DMS153 treated with DMSO at 0.1 percent for 48 hours (cell line): ENCODE measurements at regions not wholly inside any gene's neighbourhood (a gene's known extent, or its start where the extent isn't known, plus 50 kb on each side); places are given as distances from the start of the nearest gene placed in this dataset.

Experiments used
- DNase-seq: peaks from one replicate; lab custom pipeline; 2025; ENCODE audit not compliant: unreplicated experiment; lab: John Stamatoyannopoulos, UW

GRCh38 chr11:120061036-120061760, 76.7 kb downstream of the TRIM29 start:
- DNase-seq = no peak

DNA sequence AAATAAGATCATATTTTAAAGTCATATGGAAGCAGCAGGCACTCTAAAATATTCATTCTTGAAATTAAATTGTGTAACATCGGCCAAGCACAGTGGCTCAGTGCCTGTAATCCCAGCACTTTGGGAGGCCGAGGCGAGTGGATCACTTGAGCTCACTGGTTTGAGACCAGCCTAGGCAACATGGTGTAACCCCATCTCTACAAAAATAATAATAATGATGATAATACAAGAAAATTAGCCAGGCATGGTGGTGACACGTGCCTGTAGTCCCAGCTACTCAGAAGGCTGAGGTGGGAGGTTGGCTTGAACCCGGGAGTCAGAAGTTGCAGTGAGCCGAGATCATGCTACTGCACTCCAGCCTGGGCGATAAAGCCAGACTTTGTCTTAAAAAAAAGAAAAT, 77.4 kb downstream of the TRIM29 start:
- DNase-seq = no peak

DNA sequence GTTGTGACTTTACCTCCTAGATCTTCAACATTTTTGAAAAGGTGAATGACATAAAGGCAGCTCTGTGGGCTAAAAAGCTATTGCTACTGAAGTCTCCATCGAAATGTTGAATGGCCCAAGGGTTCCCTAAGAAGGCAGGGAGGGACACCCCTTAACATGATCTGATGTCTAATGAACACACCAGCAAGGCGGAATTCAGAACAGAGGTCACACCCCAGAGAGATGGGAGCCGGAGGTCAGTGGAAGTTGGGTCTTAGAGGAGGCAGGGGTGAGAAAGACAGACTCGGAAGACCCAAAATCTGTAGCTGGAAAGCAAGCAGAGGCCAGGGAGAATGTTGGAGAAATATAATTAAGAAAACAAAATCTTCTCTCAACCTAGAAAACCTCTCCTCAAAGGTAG, 79.0 kb downstream of the TRIM29 start:
- no peak for DNase-seq

- no peak for DNase-seq
These were observed 80.0 kb downstream of the TRIM29 start for GRCh38 chr11:120057595-120058581.

DNA sequence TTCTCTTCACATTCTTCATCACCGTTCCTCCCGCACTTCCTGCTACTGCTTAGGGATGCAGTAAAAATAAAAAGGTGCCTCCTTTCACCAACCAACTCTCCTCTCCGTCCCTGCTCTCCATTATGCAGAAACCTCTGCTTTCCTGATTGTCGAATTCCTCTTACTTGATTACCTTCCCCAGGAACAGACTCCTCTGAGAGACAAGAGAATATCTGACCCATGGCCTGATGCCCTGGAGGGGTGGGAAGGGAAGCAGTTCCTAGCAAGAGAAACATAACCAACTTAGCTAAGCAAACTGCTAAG, 80.9 kb downstream of the TRIM29 start:
- DNase-seq = no peak

- DNase-seq = no peak
These were observed 81.4 kb downstream of the TRIM29 start for GRCh38 chr11:120056301-120057027.

DNA sequence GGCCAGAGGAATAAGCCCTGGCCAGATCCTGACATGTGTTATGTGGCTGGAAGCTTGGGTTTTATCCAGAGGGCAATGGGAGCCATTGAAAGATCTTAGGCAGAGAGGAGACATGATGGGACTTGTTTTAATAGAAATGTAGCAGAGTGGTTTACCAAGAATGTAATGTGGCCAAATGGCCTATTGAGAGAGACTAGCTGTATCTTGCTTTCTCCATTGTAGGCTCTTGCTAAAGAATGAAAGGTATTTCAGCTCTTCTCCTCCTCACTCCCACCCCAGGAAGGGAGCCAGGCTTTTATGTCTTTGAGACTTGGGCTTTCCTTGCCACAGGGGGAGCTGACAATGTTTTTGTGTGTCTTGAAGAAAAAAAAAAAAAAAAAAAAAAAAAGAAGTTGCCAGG, 82.3 kb downstream of the TRIM29 start:
- no peak for DNase-seq

DNA sequence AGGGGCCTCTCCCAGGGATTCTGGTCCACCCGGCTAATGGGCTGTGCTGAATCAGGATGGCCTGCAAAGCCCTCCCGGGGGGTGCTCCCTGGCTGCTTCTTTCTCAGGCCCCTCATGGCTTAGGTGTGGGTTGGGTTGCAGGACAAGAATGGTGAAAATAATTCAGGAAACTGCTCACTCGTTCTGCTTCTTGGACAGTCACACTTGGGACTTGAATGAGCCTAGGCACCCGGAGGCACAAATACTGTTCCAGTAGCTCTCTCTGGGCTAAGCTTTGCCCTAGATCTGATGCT, 83.2 kb downstream of the TRIM29 start:
- DNase-seq = no peak

- DNase-seq = no peak
These were observed 83.7 kb downstream of the TRIM29 start for GRCh38 chr11:120054016-120054752.

GRCh38 chr11:120052196-120052775, 85.6 kb downstream of the TRIM29 start:
- DNase-seq = no peak

DNA sequence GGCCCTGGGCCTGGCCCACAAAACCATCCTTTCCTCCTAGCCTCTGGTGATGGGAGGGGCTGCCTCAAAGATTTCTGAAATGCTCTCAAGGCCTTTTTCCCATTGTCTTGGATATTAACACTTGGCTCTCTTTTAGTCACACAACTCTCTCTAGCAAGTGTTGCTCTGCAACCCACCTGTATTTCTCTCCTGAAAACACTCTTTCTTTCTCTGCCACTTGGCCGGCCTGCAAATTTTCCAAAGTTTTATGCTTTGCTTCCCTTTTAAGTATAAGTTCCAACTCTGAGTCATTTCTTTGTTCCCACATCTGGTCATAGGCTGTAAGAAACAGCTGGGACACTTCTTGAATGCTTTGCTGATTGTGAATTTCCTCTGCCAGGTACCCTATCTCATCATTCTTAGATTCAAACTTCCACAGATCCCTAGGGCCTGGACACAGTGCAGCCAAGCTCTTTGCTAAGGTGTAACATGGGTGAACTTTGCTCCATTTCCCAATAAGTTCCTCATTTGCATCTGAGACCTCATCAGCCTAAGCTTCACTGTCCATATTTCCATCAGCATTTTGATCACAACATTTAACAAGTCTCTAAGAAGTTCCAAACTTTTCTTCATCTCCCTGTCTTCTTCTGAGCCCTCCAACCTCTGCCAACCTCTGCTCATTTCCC, 93.8 kb downstream of the TRIM29 start:
- no peak for DNase-seq

- no peak for DNase-seq
These were observed 94.5 kb downstream of the TRIM29 start for GRCh38 chr11:120043328-120043945.

DNA sequence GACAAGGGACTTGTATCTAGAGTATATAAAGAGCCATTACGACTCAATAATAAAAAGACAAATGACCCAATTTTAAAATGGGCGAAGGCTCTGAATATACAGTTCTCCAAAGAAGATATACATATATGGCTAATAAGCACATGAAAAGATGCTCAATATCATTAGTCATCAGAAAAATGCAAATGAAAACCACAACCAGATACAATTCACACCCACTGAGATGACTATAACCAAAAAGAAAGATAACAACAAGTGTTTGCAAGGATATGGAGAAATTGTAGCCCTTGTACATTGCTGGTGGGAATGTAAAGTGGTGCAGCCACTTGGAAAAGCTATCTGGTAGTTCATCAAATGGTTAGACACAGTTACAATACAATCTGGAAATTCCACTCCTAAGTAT, 96.3 kb downstream of the TRIM29 start:
- DNase-seq = no peak

DNA sequence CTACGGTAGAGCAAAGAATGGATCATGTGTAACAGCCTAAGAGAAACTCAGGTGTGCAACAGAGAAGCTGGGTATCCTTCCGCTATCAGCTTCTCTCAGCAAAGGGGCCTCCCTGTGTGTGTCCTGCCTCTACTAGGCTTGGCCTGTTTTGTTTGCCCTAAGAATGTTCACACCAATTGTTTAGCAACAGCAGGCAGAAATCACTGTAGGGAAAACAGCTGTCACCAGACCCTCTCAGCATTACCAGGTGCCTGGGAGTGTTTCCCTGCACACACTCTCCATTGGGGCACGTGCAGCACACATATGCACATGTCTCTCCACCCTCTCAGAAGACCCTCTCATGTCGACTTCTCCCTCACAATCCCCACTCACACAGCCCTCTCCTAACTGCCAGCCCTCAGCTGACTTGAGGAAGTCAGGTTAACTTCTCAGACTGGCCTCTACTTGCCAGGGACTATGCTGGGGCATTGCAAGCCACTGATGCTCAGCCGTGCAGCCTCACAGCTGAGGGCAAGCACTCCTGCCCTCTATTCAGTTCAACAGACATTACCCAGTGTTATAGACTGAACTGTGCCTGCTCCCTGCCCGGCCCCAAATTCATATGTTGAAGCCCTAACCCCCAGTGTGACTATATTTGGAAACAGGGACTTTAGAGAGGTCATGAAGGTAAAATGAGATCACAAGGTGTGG, 97.6 kb downstream of the TRIM29 start:
- DNase-seq = no peak

GRCh38 chr11:120039039-120039438, 98.9 kb downstream of the TRIM29 start:
- DNase-seq = no peak

GRCh38 chr11:120037111-120037510, 100.8 kb downstream of the TRIM29 start:
- DNase-seq = no peak

DNA sequence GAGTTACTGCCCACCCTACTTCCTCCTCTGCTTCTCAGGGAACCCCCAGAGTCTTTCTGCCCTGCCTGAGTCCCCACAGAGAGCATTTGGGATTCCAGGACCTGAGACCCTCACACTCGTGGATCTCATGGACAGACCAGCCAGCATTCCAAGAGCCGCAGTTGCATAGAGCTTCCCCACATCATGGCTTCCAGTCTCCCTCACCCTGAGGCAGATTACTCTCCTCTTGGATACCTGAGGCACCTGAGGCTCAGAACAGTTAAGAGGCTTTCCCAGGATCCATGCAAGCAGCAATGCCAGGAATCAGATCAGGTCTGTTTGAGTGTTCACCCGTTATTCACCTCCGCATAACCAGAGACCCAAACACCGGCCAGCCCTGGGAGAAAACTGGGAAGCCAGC, 102.2 kb downstream of the TRIM29 start:
- DNase-seq = no peak

- no peak for DNase-seq
These were observed 102.9 kb downstream of the TRIM29 start for GRCh38 chr11:120034881-120035630.
